MM.1S (cell line): ENCODE measurements at regions not wholly inside any gene's neighbourhood (a gene's known extent, or its start where the extent isn't known, plus 50 kb on each side); places are given as distances from the start of the nearest gene placed in this dataset.

Experiments
- CTCF ChIP-seq: fragments of 300-600 bp; sonication (generic); IDR thresholded peaks from 2 replicates; pipeline ENCODE4 v1.5.1; 2016; ENCODE audit warnings: antibody characterized with exemption, low read length, mixed read lengths
- EZH2 ChIP-seq: fragments of 300-600 bp; sonication (generic); optimal IDR thresholded peaks from 2 replicates; pipeline ENCODE3; 2017; ENCODE audit warnings: low read depth, mild to moderate bottlenecking, antibody characterized with exemption, low read length, mixed read lengths

GRCh38 chr1:98405581-98406074 is 255.9 kb upstream of the SNX7 start:
- TF ChIP-seq CTCF (no peak), EZH2 (no peak)
